GM12872 (cell line): ENCODE measurements at regions not wholly inside any gene's neighbourhood (a gene's known extent, or its start where the extent isn't known, plus 50 kb on each side); places are given as distances from the start of the nearest gene placed in this dataset.
A peak's percentile ranks its signal among the peaks of the same experiment; 100 is the strongest.

Experiments
- TF ChIP-seq, protein P1 (sequence below): IDR thresholded peaks from 3 replicates; pipeline ENCODE4 v1.5.1; 2011; ENCODE audit warnings: low read depth, mild to moderate bottlenecking, low read length, moderate library complexity; ENCODE audit not compliant: insufficient read depth

DNA sequence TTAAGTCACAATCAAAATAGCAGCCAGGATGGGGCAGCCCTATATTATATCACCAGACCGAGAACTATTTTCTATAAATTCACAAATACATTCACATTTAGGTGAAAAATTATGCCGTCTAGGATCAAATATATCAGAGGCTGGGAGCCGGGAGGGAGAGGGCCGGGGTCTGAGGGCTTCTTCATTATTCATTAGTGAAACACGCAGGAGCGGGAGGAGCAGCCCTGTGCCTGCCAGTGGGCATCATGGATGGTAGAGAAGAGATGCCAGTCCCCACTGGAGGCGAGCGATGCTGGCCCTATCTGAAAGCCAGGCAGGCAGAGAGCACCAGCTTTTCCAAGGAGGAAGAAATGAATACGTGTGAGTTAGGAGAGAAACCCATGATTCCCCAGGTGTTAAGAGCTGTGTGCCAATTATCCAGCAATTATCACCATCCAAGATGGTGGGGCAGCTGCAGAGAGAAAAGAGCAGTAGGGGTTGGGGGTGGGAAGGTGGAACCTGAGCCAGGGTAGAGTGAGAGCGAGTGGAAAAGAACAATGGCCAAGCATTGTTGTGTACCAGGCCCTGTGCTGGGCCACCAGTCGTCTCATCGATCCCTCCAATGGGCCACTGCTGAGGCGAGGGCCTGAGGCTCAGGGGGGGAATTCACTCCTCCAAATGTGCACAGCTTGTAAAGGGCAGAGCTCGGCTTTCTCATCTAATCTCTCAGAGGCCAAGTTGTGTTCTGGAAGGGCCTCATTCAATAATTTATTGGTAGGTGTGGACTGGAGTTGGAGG, 261.3 kb upstream of the TLE3 start:
- TF ChIP-seq, protein P1, sequence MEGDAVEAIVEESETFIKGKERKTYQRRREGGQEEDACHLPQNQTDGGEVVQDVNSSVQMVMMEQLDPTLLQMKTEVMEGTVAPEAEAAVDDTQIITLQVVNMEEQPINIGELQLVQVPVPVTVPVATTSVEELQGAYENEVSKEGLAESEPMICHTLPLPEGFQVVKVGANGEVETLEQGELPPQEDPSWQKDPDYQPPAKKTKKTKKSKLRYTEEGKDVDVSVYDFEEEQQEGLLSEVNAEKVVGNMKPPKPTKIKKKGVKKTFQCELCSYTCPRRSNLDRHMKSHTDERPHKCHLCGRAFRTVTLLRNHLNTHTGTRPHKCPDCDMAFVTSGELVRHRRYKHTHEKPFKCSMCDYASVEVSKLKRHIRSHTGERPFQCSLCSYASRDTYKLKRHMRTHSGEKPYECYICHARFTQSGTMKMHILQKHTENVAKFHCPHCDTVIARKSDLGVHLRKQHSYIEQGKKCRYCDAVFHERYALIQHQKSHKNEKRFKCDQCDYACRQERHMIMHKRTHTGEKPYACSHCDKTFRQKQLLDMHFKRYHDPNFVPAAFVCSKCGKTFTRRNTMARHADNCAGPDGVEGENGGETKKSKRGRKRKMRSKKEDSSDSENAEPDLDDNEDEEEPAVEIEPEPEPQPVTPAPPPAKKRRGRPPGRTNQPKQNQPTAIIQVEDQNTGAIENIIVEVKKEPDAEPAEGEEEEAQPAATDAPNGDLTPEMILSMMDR = no peak

DNA sequence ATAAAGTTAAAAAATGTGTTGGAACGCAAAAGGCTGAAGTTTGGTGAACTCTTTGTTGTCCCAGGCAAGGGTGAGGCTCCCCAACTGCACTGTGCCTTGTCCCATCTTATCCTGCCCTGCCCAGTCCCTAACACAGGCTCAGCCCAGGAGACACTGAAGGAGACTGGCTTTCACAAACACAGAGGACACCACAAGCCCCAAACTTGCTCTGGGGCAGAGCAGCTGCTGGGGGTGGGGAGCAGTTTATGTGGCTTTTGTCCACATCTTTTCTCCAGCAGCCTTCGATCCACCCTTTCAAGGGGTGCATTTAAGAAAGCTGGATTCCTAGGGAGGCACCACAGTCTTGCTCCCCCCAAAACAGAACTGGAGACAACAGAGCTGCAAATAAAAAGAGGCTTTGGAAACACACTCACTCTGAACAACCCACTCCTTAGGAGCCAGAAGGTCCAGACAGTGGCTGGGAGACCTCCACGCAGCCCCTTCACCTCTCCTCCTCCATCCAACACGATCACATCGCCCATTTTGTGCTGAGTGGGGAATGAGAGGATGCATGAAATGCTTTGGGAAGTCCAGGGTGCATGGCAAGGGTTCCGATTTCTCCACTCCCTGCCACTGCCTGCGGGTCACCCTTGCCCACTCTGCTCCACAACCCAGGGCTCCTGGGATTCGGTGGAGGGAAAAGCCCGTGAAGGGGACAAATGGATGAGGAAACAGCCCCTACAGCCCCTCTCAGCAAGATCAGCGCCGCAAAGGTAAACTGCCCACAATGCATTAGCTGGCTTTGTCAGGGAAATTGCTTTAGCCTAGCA, 260.5 kb upstream of the TLE3 start:
- TF ChIP-seq, protein P1 = no peak

DNA sequence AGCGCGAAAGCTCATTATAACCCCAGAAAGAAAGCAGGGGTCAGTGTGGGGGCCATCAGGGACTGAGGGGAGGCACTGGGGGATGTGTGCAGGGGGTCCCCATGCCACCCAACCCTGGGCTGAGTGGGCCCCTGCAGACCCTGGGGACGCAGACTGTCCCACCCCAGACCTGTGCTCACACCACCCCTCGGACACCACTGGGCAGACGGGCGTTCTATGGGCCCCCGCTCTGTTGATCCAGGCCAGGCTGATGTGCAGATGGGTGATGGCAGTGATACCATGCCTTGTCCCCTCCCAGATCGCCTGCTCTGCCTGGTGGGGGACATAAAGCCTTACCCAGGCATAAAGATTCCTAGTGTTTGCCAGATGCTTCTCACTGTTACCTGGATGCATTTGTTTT, 259.7 kb upstream of the TLE3 start:
- TF ChIP-seq, protein P1 = no peak

DNA sequence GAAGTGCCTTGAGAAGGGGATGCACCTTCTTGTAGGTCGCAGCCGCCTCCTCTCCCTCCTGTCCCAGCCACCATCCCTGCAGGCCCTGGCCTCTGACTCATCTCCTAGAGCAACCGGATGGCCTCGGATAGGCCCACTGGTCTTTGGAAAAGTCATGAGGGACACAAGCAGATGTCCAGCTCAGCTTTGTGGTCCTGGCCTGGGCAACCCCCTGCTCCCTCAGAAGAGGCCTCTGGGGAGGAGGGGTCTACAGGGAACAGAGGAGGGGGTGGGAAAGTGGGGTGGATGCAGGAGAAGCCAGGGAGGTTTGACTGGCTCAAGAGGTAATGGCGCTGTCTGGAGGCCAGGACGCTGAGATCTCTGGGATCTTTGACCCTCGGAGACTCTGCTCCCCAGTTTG, 259.2 kb upstream of the TLE3 start:
- TF ChIP-seq, protein P1 = no peak

DNA sequence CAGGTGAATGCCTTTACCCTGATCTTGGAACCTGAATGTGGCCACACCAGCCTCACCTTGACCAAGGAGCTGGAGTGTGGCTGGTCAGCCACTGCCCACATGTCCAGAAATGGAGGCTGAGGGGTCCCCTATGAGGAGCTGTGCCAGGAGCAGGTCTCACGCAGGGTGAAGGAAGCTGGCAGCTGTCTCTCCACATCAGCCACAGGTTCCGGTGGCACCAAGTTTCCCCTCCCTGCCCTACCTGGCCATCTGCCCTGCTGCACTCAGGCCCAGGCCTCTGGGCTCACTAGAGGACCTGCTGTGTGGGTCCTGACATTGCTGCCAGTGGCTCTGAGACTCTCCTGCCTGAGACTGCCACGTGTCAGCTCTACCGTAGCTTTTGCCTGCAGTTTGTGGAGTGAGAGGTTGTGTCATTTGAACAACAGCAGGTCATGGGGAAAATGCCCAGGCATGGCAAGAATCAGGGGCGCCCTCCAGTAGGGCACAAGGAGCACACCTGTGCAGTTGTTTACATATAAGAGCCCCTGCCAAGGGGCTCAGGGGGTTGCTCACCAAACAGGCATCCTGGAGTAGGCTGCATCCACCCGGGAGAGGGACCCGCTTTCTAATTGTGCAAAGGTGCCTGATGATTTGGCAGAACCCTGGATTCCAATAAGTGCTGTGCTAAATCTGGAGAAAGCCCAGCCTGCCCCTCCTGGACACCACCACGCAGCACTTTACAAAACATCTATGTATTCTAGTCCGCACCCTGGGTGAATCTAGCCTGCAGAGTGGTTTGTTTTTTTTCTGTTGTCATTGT, 258.5 kb upstream of the TLE3 start:
- TF ChIP-seq, protein P1 = no peak

DNA sequence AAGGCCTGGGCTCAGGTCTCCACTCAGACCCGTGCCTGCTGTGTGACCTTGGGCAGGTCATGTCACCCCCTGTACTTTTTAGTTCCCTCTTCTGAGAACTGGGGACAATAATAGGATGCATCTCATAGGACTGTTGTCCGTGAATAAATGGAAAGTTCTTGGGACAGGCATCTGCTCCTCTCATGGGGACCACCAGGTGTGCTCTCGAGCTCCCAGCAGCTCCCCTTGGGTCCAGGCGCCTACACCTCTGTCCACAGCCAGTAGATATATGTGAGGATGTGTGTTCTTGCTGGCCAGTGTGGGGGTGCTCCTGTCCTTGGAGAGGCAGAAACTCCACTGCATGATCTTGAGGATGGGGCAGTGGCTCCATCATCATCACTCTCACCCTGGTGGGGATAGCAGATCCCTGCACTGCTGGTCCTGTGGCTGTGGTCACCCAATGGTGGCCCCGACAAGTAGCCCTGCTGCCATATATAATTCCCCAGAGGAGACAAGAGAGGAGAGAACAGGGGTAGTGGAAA, 257.6 kb upstream of the TLE3 start:
- TF ChIP-seq, protein P1 = peak; percentile 45; the same call in 2 of the 3 replicates
